BLaER1 treated with 17β-estradiol and CSF1 and Interleukin-3, amounts not matched to agents 10 nM and 100 nM (cell line): ENCODE measurements at regions not wholly inside any gene's neighbourhood (a gene's known extent, or its start where the extent isn't known, plus 50 kb on each side); places are given as distances from the start of the nearest gene placed in this dataset.

Experiments
- H3K27ac ChIP-seq, 11 experiments: shearing (Covaris generic); formaldehyde crosslinking; 2 replicates each; pipeline ENCODE4 v1.8.1; 2022
- H3K27me3 ChIP-seq, 11 experiments: shearing (Covaris generic); formaldehyde crosslinking; 2 replicates each; pipeline ENCODE4 v1.8.1; 2022
- H3K36me3 ChIP-seq, 11 experiments: shearing (Covaris generic); formaldehyde crosslinking; 2 replicates each; pipeline ENCODE4 v1.8.1; 2022
- H3K4me1 ChIP-seq, 10 experiments: shearing (Covaris generic); formaldehyde crosslinking; 2 replicates each; pipeline ENCODE4 v1.8.1; 2022
- H3K4me2 ChIP-seq, 11 experiments: shearing (Covaris generic); formaldehyde crosslinking; 2 replicates each; pipeline ENCODE4 v1.8.1; 2022
- H3K4me3 ChIP-seq, 10 experiments: shearing (Covaris generic); formaldehyde crosslinking; 2 replicates each; pipeline ENCODE4 v1.8.1; 2022
- H3K9ac ChIP-seq, 11 experiments: shearing (Covaris generic); formaldehyde crosslinking; 2 replicates each; pipeline ENCODE4 v1.8.1; 2022
- H3K9me3 ChIP-seq, 11 experiments: shearing (Covaris generic); formaldehyde crosslinking; replicated peaks in 1 of 11; 2 replicates each; pipeline ENCODE4 v1.8.1; 2022
- H4K20me1 ChIP-seq, 11 experiments: shearing (Covaris generic); formaldehyde crosslinking; 2 replicates each; pipeline ENCODE4 v1.8.1; 2022
- Cebpa-rat ChIP-seq, 11 experiments: shearing (Covaris generic); IDR thresholded peaks; 2 replicates each; pipeline ENCODE4 v1.8.1; 2022

GRCh38 chr5:130545291-130545690 is 619.8 kb downstream of the HINT1 start:
- Histone ChIP-seq H3K4me2 (no peak overlapping the region), H3K36me3 (no peaks in the 10 kb centered on the region), H3K9ac (no peak overlapping the region), H3K4me1 (peaks cover 0 to 45% (median 26%) of the 10 kb centered on the region in 10 experiments; a peak in 15 of 20 replicates), H3K27ac (no peak overlapping the region), H3K27me3 (no peaks in the 10 kb centered on the region), H3K9me3 (0 out of 22 replicates have a peak, but pooled peaks cover 0 to 11% (median 0%) of the 10 kb centered on the region in 11 experiments), H4K20me1 (no peaks in the 10 kb centered on the region), H3K4me3 (no peak overlapping the region)
- no peak for TF ChIP-seq Cebpa-rat (IDR thresholded peaks at IDR 0.05)

DNA sequence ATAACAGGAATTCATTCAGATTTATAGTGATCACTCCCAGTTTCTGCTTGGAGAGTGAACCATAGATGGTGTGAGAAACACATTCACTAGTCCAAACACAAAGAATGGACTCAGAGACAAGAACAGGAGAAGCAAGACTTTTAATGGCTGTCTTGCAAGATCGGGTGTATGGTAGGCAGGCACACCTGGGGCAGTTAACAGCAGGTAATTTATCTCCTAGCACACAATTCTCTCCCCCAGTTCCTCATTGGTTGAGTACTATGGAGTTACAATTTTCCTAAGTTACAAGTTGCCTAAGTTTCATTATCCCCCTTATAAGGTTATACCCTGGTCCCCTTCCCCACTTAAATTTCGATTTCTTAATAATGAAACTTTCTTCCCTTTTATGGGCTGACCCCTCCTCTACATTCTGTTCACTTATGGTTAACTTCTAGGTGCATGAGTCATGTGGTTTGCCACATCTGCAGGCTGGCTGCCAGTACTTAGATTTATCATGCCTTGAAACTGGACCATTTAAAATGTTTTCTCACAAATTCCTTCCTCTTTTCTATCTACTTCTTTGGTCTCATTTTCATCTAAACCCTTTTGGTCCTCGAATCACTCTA is 623.3 kb downstream of the HINT1 start:
- no peaks in the 10 kb centered on the region for H4K20me1 ChIP-seq
- no peaks in the 10 kb centered on the region for H3K27me3 ChIP-seq
- peak overlapping the region in 9 of 11 experiments; percentile 3 to 78 (median 65); a peak in 15 of 22 replicates for H3K4me2 ChIP-seq
- no peak for TF ChIP-seq Cebpa-rat (IDR thresholded peaks at IDR 0.05)
- no peaks in the 10 kb centered on the region for H3K36me3 ChIP-seq
- H3K4me3 ChIP-seq = 0 out of 20 replicates have a peak overlapping the region, but pooled peaks of 1 of the 10 experiments have one; percentile 12
- peak overlapping the region in 6 of 11 experiments; percentile 21 to 70 (median 56); a peak in 9 of 22 replicates for H3K27ac ChIP-seq
- peaks cover 0 to 42% (median 29%) of the 10 kb centered on the region in 10 experiments; a peak in 15 of 20 replicates for H3K4me1 ChIP-seq
- H3K9ac ChIP-seq = no peak overlapping the region; a peak in 1 of 22 replicates
- H3K9me3 ChIP-seq = 0 out of 22 replicates have a peak, but pooled peaks cover 0 to 11% (median 0%) of the 10 kb centered on the region in 11 experiments

- Histone ChIP-seq H3K27me3 (no peaks in the 10 kb centered on the region), H3K4me1 (peaks cover 0 to 23% (median 14%) of the 10 kb centered on the region in 10 experiments; a peak in 14 of 20 replicates), H3K9me3 (no peaks in the 10 kb centered on the region), H4K20me1 (no peaks in the 10 kb centered on the region), H3K4me2 (no peak overlapping the region), H3K9ac (no peak overlapping the region), H3K36me3 (no peaks in the 10 kb centered on the region), H3K27ac (no peak overlapping the region), H3K4me3 (no peak overlapping the region)
- TF ChIP-seq Cebpa-rat (IDR thresholded peaks at IDR 0.05) = no peak
Measured at GRCh38 chr5:130536691-130537090, 628.4 kb downstream of the HINT1 start.

- Histone ChIP-seq H3K9me3 (no peaks in the 10 kb centered on the region), H3K27ac (no peak overlapping the region), H3K27me3 (no peaks in the 10 kb centered on the region), H4K20me1 (no peaks in the 10 kb centered on the region), H3K36me3 (no peaks in the 10 kb centered on the region), H3K4me3 (no peak overlapping the region), H3K9ac (no peak overlapping the region), H3K4me1 (no peaks in the 10 kb centered on the region), H3K4me2 (no peak overlapping the region)
- no peak for TF ChIP-seq Cebpa-rat (IDR thresholded peaks at IDR 0.05)
Measured at GRCh38 chr5:130532786-130533185, 628.5 kb downstream of the CHSY3 start.

DNA sequence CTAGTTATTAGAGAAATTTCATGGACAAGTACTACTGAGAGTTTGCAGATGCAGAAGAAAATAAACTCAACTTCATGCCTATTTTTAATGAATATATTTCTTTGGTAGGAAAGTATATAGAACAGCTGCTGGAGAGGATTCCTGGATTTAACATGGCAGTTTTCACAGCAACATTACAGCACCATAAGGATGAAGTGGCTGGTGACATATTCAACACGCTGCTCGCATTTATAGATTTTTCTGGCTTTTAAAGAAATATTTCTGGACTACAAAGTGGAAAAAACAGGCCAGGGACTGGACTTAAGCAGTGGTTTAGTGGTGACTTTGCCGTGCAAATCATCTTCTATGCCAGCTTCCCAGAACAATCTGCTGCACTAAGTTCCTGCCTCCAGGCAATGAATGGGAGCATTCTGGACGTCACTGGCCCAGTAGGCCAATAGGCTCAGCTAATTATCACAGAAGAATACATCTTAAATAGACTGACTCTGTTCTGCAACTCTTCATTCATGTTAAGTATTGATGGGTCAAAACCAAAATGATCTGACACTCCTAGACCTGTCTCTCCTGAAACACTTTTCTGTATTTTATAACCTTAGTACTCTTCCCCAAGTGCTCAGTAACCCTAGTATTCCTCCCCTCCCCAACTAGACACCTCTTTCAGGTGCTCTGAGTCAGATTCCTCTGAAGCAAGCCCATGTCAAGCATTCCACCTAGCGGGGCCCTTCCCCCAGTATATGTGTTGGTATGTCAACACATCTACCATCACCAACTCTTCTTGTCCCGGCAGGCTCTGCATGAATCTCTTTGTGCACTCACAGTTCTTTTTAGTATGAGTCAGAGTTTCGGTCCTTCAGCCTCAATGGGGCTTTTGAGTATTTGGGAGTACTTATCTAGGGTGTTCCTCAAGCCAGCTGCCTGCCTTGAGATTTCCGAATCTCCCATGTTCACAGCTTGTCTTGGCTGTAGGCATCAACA is 625.5 kb downstream of the CHSY3 start:
- Histone ChIP-seq H3K9me3 (no peaks in the 10 kb centered on the region), H3K4me1 (no peaks in the 10 kb centered on the region), H3K27ac (no peak overlapping the region), H3K4me3 (no peak overlapping the region), H3K27me3 (no peaks in the 10 kb centered on the region), H3K9ac (no peak overlapping the region), H3K4me2 (no peak overlapping the region), H4K20me1 (no peaks in the 10 kb centered on the region), H3K36me3 (no peaks in the 10 kb centered on the region)
- TF ChIP-seq Cebpa-rat (IDR thresholded peaks at IDR 0.05) = no peak

- H4K20me1 ChIP-seq = no peaks in the 10 kb centered on the region
- no peak overlapping the region for H3K9ac ChIP-seq
- H3K27me3 ChIP-seq = no peaks in the 10 kb centered on the region
- no peaks in the 10 kb centered on the region for H3K36me3 ChIP-seq
- no peak overlapping the region for H3K4me3 ChIP-seq
- H3K4me2 ChIP-seq = no peak overlapping the region
- no peaks in the 10 kb centered on the region for H3K9me3 ChIP-seq
- no peaks in the 10 kb centered on the region for H3K4me1 ChIP-seq
- H3K27ac ChIP-seq = no peak overlapping the region
- no peak for TF ChIP-seq Cebpa-rat (IDR thresholded peaks at IDR 0.05)
Measured at GRCh38 chr5:130529111-130529510, 624.8 kb downstream of the CHSY3 start.

- Histone ChIP-seq H3K36me3 (no peaks in the 10 kb centered on the region), H4K20me1 (no peaks in the 10 kb centered on the region), H3K4me3 (no peak overlapping the region), H3K9me3 (no peaks in the 10 kb centered on the region), H3K4me1 (no peaks in the 10 kb centered on the region), H3K4me2 (no peak overlapping the region), H3K9ac (no peak overlapping the region), H3K27me3 (no peaks in the 10 kb centered on the region), H3K27ac (no peak overlapping the region)
- no peak for TF ChIP-seq Cebpa-rat (IDR thresholded peaks at IDR 0.05)
Measured at GRCh38 chr5:130528474-130528873, 624.2 kb downstream of the CHSY3 start.

- no peaks in the 10 kb centered on the region for H3K36me3 ChIP-seq
- no peaks in the 10 kb centered on the region for H3K4me1 ChIP-seq
- H3K4me2 ChIP-seq = no peak overlapping the region
- H3K4me3 ChIP-seq = no peak overlapping the region
- H3K9me3 ChIP-seq = no peaks in the 10 kb centered on the region
- H3K9ac ChIP-seq = no peak overlapping the region
- TF ChIP-seq Cebpa-rat (IDR thresholded peaks at IDR 0.05) = no peak
- no peaks in the 10 kb centered on the region for H3K27me3 ChIP-seq
- H3K27ac ChIP-seq = no peak overlapping the region
- no peaks in the 10 kb centered on the region for H4K20me1 ChIP-seq
Measured at GRCh38 chr5:130526708-130527107, 622.4 kb downstream of the CHSY3 start.

GRCh38 chr5:130520211-130520610 is 615.9 kb downstream of the CHSY3 start:
- Histone ChIP-seq H3K27ac (no peak overlapping the region), H3K4me2 (no peak overlapping the region), H3K4me1 (no peaks in the 10 kb centered on the region), H3K4me3 (no peak overlapping the region), H3K9me3 (peaks cover 0 to 15% (median 9%) of the 10 kb centered on the region in 11 experiments; a peak in 12 of 22 replicates), H3K27me3 (no peaks in the 10 kb centered on the region), H3K9ac (no peak overlapping the region), H3K36me3 (no peaks in the 10 kb centered on the region), H4K20me1 (no peaks in the 10 kb centered on the region)
- no peak for TF ChIP-seq Cebpa-rat (IDR thresholded peaks at IDR 0.05)
